Left ventricle myocardium inferior (tissue), 1 donor: ENCODE measurements at regions not wholly inside any gene's neighbourhood (a gene's known extent, or its start where the extent isn't known, plus 50 kb on each side); places are given as distances from the start of the nearest gene placed in this dataset.

Experiments used
- DNase-seq: peaks from one replicate; pipeline ENCODE4 v3.0.0-alpha.2; 2020
- H3K27ac ChIP-seq: fragments of 200-600 bp; replicated peaks from 2 replicates; pipeline ENCODE4 v1.8.0; 2021
- H3K27me3 ChIP-seq: fragments of 200-600 bp; 2 replicates; pipeline ENCODE4 v1.8.0; 2021; ENCODE audit warnings: low read depth
- H3K36me3 ChIP-seq: fragments of 200-600 bp; 2 replicates; pipeline ENCODE4 v1.8.0; 2021
- H3K4me1 ChIP-seq: fragments of 200-600 bp; 2 replicates; pipeline ENCODE4 v1.8.0; 2021
- H3K4me3 ChIP-seq: fragments of 200-600 bp; 2 replicates; pipeline ENCODE4 v1.8.0; 2021; ENCODE audit warnings: mild to moderate bottlenecking, moderate library complexity
- H3K9me3 ChIP-seq: fragments of 200-600 bp; replicated peaks from 2 replicates; pipeline ENCODE4 v1.8.0; 2021
- intact Hi-C: fragments of 100-400 bp; cut with micrococcal nuclease; formaldehyde crosslinking; loops from one replicate; pipeline ENCODE4 v1.11.0; 2022
- TF ChIP-seq, protein P1 (sequence below): fragments of 200-600 bp; IDR thresholded peaks from 2 replicates; pipeline ENCODE4 v1.8.0; 2021; ENCODE audit warnings: antibody characterized with exemption, mild to moderate bottlenecking, borderline replicate concordance
- donor health status: DM: no; HTN: yes; CAD: no; lungs with severe emphysema.

DNA sequence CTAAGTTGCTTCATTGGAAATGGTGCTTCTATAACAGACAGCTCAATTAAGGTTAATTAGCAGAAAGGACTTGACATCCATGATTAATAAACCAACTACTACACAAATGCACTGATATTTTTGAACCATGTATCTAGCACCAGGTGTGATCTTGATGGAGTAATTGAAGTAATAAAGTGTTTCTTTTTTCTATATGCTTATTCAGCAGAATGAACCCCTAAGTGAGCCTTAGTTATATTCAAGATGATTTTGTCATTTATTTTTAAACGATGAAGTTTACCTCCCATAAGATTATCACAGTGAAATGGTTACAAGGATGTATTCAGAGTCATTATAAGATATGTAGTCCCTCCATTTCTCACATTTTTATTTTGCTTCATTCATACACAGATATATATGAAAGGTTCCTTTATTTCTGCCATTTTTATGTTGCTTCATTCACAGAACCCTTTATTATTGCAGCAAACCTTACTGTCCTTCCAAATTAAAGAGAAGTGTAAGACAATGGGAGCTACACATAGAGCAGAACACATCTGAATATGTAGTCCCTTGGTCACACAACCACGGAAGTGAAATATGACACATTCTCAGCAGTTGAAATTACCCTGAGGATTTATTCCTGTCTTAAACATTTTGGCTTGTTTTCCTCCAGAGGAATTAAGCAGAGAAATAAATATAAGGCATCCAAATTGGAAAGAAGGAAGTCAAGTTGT, 295.0 kb downstream of the RAP2B start:
- intact Hi-C loops: no loop called here
- H3K4me1 ChIP-seq: no peaks in the 10 kb centered on the region
- H3K27ac ChIP-seq: no peak overlapping the region
- H3K4me3 ChIP-seq: no peak overlapping the region
- no peak for DNase-seq
- TF ChIP-seq, protein P1, sequence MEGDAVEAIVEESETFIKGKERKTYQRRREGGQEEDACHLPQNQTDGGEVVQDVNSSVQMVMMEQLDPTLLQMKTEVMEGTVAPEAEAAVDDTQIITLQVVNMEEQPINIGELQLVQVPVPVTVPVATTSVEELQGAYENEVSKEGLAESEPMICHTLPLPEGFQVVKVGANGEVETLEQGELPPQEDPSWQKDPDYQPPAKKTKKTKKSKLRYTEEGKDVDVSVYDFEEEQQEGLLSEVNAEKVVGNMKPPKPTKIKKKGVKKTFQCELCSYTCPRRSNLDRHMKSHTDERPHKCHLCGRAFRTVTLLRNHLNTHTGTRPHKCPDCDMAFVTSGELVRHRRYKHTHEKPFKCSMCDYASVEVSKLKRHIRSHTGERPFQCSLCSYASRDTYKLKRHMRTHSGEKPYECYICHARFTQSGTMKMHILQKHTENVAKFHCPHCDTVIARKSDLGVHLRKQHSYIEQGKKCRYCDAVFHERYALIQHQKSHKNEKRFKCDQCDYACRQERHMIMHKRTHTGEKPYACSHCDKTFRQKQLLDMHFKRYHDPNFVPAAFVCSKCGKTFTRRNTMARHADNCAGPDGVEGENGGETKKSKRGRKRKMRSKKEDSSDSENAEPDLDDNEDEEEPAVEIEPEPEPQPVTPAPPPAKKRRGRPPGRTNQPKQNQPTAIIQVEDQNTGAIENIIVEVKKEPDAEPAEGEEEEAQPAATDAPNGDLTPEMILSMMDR: no peak
- no peaks in the 10 kb centered on the region for H3K9me3 ChIP-seq
- H3K36me3 ChIP-seq: no peaks in the 10 kb centered on the region
- no peaks in the 10 kb centered on the region for H3K27me3 ChIP-seq

DNA sequence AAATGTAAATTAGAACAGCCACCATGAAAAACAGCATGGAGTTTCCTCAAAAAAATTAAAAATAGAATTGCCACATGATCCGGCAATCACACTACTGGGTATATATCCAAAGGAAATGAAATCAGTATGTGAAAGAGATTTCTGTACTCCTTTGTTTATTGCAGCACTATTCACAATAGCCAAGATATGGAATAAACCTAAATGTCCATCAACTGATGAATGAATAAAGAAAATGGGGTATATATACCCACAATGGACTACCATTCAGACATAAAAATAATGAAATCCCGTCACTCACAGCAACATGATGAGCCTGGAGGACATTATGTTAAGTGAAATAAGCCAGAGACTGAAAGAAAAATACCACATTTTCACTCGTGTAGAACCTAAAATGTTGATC, 296.9 kb downstream of the RAP2B start:
- H3K27ac ChIP-seq: no peak overlapping the region
- H3K4me1 ChIP-seq: no peaks in the 10 kb centered on the region
- intact Hi-C loops: no loop called here
- no peaks in the 10 kb centered on the region for H3K36me3 ChIP-seq
- no peaks in the 10 kb centered on the region for H3K9me3 ChIP-seq
- no peak overlapping the region for H3K4me3 ChIP-seq
- DNase-seq: no peak
- TF ChIP-seq, protein P1: no peak
- H3K27me3 ChIP-seq: no peaks in the 10 kb centered on the region

DNA sequence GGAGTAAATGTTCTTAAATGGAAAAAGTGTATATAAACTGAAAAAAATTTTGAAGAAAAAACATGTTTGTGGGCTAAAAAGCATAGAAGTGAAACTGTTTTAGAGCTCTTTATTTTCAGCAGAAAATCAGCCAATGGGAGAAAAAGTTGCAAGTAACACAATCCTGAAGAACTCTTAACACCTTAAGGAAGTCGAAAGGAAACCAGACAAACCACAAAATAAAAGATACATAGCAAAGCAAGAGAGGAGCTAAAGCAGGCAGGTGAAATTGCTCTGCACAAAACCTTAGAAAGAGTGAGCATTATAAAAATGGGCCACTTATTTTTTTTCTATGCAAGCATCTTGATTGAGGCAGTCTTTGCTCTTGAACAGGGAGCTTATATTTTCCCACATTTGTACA, 300.5 kb downstream of the RAP2B start:
- intact Hi-C loops: no loop called here
- Histone ChIP-seq H3K27me3 (no peaks in the 10 kb centered on the region), H3K9me3 (no peaks in the 10 kb centered on the region), H3K36me3 (no peaks in the 10 kb centered on the region), H3K27ac (no peak overlapping the region), H3K4me1 (no peaks in the 10 kb centered on the region), H3K4me3 (no peak overlapping the region)
- DNase-seq: no peak
- TF ChIP-seq, protein P1: no peak

DNA sequence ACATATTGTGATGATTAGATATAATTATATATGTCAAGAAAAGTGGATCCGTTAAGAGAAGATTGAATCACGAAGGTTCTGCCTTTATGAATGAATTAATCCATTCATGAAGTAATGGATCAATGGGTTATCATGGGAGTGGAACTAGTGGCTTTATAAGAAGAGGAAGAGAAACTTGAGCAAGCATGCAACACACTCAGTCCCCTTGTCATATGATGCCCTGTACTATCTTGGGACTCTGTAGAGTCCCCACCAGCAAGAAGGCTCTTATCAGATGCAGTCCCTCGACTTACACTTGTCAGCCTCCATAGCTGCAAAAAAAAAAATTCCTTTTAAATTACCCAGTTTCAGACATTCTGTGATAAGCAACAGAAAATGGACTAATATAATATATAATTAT, 301.9 kb downstream of the RAP2B start:
- no peak overlapping the region for H3K27ac ChIP-seq
- no peaks in the 10 kb centered on the region for H3K27me3 ChIP-seq
- intact Hi-C loops: no loop called here
- no peaks in the 10 kb centered on the region for H3K36me3 ChIP-seq
- no peak overlapping the region for H3K4me3 ChIP-seq
- H3K9me3 ChIP-seq: no peaks in the 10 kb centered on the region
- H3K4me1 ChIP-seq: no peaks in the 10 kb centered on the region
- TF ChIP-seq, protein P1: no peak
- no peak for DNase-seq

DNA sequence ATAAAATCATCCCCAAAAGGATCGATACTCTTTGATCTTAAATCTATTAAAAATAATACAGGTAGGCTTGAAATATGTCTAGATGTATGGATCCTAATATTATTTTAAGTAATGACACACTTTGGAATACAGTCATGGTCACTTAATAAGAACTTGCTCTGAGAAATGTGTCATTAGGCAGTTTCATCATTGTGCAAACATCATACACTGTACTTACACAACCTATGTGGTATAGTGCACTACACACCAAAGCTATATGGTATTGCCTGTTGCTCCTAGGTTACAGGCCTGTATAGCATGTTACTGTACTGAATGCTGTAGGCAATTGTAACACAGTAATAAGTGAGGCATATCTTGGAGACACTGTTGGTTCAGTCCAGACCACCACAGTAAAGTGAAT, 307.1 kb downstream of the RAP2B start:
- Histone ChIP-seq H3K27me3 (no peaks in the 10 kb centered on the region), H3K4me3 (no peak overlapping the region), H3K27ac (no peak overlapping the region), H3K9me3 (no peaks in the 10 kb centered on the region), H3K4me1 (no peaks in the 10 kb centered on the region), H3K36me3 (no peaks in the 10 kb centered on the region)
- TF ChIP-seq, protein P1: no peak
- no peak for DNase-seq
- intact Hi-C loops: no loop called here

DNA sequence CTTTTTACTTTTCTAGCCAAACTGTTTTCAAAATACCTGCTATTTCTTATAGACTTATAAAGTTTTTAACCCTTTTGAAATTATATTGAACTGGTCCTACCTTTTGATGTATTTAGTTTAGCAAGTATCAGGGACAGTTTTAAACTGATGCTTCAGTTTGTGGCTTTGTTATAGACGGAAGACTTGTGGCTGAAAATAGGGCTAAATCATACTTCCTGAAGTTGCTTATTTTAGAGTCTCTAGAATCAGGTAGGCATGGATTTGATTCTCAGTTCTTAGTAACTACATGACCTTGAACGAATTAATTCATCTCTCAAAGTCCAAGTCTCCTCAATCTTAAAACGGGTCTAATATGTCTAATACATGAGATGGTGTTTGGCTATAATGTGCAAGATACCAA, 322.8 kb downstream of the RAP2B start:
- no peak overlapping the region for H3K27ac ChIP-seq
- H3K4me1 ChIP-seq: no peaks in the 10 kb centered on the region
- DNase-seq: no peak
- H3K9me3 ChIP-seq: no peaks in the 10 kb centered on the region
- H3K36me3 ChIP-seq: no peaks in the 10 kb centered on the region
- TF ChIP-seq, protein P1: no peak
- H3K27me3 ChIP-seq: no peaks in the 10 kb centered on the region
- H3K4me3 ChIP-seq: no peak overlapping the region
- intact Hi-C loops: no loop called here
